GM20000 (cell line): ENCODE measurements at regions not wholly inside any gene's neighbourhood (a gene's known extent, or its start where the extent isn't known, plus 50 kb on each side); places are given as distances from the start of the nearest gene placed in this dataset.
"Not testable (repeated sequence)": the region's sequence is repeated elsewhere in the genome, so short reads cannot be mapped to it uniquely, and the experiment has no call there.

Experiments used
- DNase-seq: peaks from one replicate; pipeline ENCODE4 v3.0.0; 2012; ENCODE audit warnings: low spot score
- CTCF ChIP-seq: IDR thresholded peaks from 2 replicates; pipeline ENCODE4 v1.5.1; 2012; ENCODE audit warnings: mild to moderate bottlenecking, control low read depth; ENCODE audit errors: extremely low read depth, missing control alignments

- no peak for DNase-seq
- TF ChIP-seq CTCF = no peak
Observed at GRCh38 chr14:84482256-84483071, 1047.5 kb upstream of the FLRT2 start.

GRCh38 chr14:84483072-84483420 lies 1046.9 kb upstream of the FLRT2 start:
- TF ChIP-seq CTCF = no peak
- no peak for DNase-seq

GRCh38 chr14:84484243-84484642 lies 1045.7 kb upstream of the FLRT2 start:
- not testable (repeated sequence) for DNase-seq

GRCh38 chr14:84485036-84485435 lies 1044.9 kb upstream of the FLRT2 start:
- no peak for TF ChIP-seq CTCF
- DNase-seq = no peak

- DNase-seq = no peak
- no peak for TF ChIP-seq CTCF
Observed at GRCh38 chr14:84490081-84490480, 1039.9 kb upstream of the FLRT2 start.

- no peak for DNase-seq
- TF ChIP-seq CTCF = no peak
Observed at GRCh38 chr14:84492685-84493084, 1037.3 kb upstream of the FLRT2 start.

GRCh38 chr14:84493779-84494178 lies 1036.2 kb upstream of the FLRT2 start:
- DNase-seq = no peak
- TF ChIP-seq CTCF = no peak

GRCh38 chr14:84496677-84497076 lies 1033.3 kb upstream of the FLRT2 start:
- no peak for TF ChIP-seq CTCF
- no peak for DNase-seq

- DNase-seq = not testable (repeated sequence)
Observed at GRCh38 chr14:84512823-84513222, 1017.1 kb upstream of the FLRT2 start.
